H1 (cell line): ENCODE measurements at regions not wholly inside any gene's neighbourhood (a gene's known extent, or its start where the extent isn't known, plus 50 kb on each side); places are given as distances from the start of the nearest gene placed in this dataset.

ENCODE experiments used
- BRCA1 ChIP-seq: IDR thresholded peaks from 2 replicates; pipeline ENCODE4 v1.6.1; 2012; ENCODE audit warnings: low read depth, low read length, improper control_type of control experiment
- CBX5 ChIP-seq: fragments of 300-800, 300-1000 bp; sonication (generic); IDR thresholded peaks from 2 replicates; pipeline ENCODE4 v1.7.1; 2016; ENCODE audit warnings: antibody characterized with exemption, low read length, low read depth
- CHD1 ChIP-seq: IDR thresholded peaks from 2 replicates; pipeline ENCODE4 v1.6.1; 2012; ENCODE audit warnings: low read depth, low read length, improper control_type of control experiment
- EGR1 ChIP-seq: IDR thresholded peaks from 2 replicates; pipeline ENCODE4 v1.6.1; 2011; ENCODE audit warnings: low read depth, low read length, borderline replicate concordance
- FOSL1 ChIP-seq: IDR thresholded peaks from 2 replicates; pipeline ENCODE4 v1.6.1; 2011; ENCODE audit warnings: mild to moderate bottlenecking, low read depth, low read length, moderate library complexity; ENCODE audit not compliant: insufficient read depth
- KDM4A ChIP-seq: IDR thresholded peaks from one replicate; pipeline ENCODE4 v1.7.1; 2012; ENCODE audit warnings: low read depth, mild to moderate bottlenecking, moderate library complexity, low read length, inconsistent platforms; ENCODE audit not compliant: severe bottlenecking
- NANOG ChIP-seq: IDR thresholded peaks from 2 replicates; pipeline ENCODE4 v1.6.1; 2011; ENCODE audit warnings: low read length, low read depth, mild to moderate bottlenecking, inconsistent platforms; ENCODE audit not compliant: insufficient read depth, poor library complexity, severe bottlenecking
- RNF2 ChIP-seq: fragments of 200-900, 300-1000 bp; sonication (generic); IDR thresholded peaks from 2 replicates; pipeline ENCODE4 v1.7.1; 2016; ENCODE audit warnings: borderline replicate concordance, low read depth, mild to moderate bottlenecking, antibody characterized with exemption, low read length; ENCODE audit not compliant: poor library complexity, severe bottlenecking; ENCODE audit errors: missing control alignments
- YY1 ChIP-seq: IDR thresholded peaks from 2 replicates; pipeline ENCODE4 v1.6.1; 2011; ENCODE audit warnings: low read depth, mild to moderate bottlenecking, low read length

- TF ChIP-seq RNF2, result no peak
- TF ChIP-seq KDM4A, result no peak
- no peak for TF ChIP-seq EGR1
- TF ChIP-seq BRCA1, result no peak
- TF ChIP-seq FOSL1, result no peak
- no peak for TF ChIP-seq NANOG
- TF ChIP-seq CBX5, result no peak
- TF ChIP-seq CHD1, result no peak
- no peak for TF ChIP-seq YY1
Observed at GRCh38 chr7:4484545-4484944, 197.6 kb upstream of the FOXK1 start (continued).
